Activated CD8-positive, alpha-beta memory T cell treated with anti-CD3 and anti-CD28 coated beads, Interleukin-2, amount 10 ng/mL, durations not matched to agents 7 days and 5 days (primary cell): ENCODE measurements at regions not wholly inside any gene's neighbourhood (a gene's known extent, or its start where the extent isn't known, plus 50 kb on each side); places are given as distances from the start of the nearest gene placed in this dataset.

Experiments
- ATAC-seq: fragments of 150-1000 bp; cut with Tn5 transposase; one replicate; pipeline ENCODE4 v1.10.0; 2021; ENCODE audit warnings: moderate library complexity
- CTCF ChIA-PET: fragments of 350-600 bp; sonication (Branson Sonifier 250); formaldehyde crosslinking; loops from one replicate; lab custom pipeline; 2021; ENCODE audit warnings: antibody characterized with exemption; lab: Charles Lee
- DNase-seq: peaks from one replicate; pipeline ENCODE4 v3.0.0-alpha.2; 2020
- H3K27ac Mint-ChIP-seq: one replicate; pipeline ENCODE4 v1.8.0; 2021; ENCODE audit warnings: mild to moderate bottlenecking, mixed read lengths
- H3K27me3 Mint-ChIP-seq: one replicate; pipeline ENCODE4 v1.8.0; 2021; ENCODE audit warnings: mixed read lengths
- H3K36me3 Mint-ChIP-seq: one replicate; pipeline ENCODE4 v1.8.0; 2021; ENCODE audit warnings: mild to moderate bottlenecking, mixed read lengths
- H3K4me1 Mint-ChIP-seq: one replicate; pipeline ENCODE4 v1.8.0; 2021; ENCODE audit warnings: mixed read lengths
- H3K4me3 Mint-ChIP-seq: one replicate; pipeline ENCODE4 v1.8.0; 2021; ENCODE audit warnings: mild to moderate bottlenecking, moderate library complexity, mixed read lengths
- H3K9me3 Mint-ChIP-seq: one replicate; pipeline ENCODE4 v1.8.0; 2022; ENCODE audit warnings: low read depth, mixed read lengths

- H3K4me1 Mint-ChIP-seq = no peaks in the 10 kb centered on the region
- ATAC-seq = no peak
- H3K27ac Mint-ChIP-seq = no peak overlapping the region
- H3K4me3 Mint-ChIP-seq = no peak overlapping the region
- H3K27me3 Mint-ChIP-seq = no peaks in the 10 kb centered on the region
- no peak for DNase-seq
- CTCF ChIA-PET = no interaction called here
- no peaks in the 10 kb centered on the region for H3K36me3 Mint-ChIP-seq
- H3K9me3 Mint-ChIP-seq = no peaks in the 10 kb centered on the region
Observed at GRCh38 chr15:95958382-95958781, 372.1 kb upstream of the NR2F2 start.

- DNase-seq (no peak), ATAC-seq (no peak)
- no peaks in the 10 kb centered on the region for H3K4me1 Mint-ChIP-seq
Observed at GRCh38 chr15:95968856-95969255, 361.6 kb upstream of the NR2F2 start.

GRCh38 chr15:95970326-95970725, 360.2 kb upstream of the NR2F2 start:
- no peaks in the 10 kb centered on the region for H3K9me3 Mint-ChIP-seq
- no peak overlapping the region for H3K27ac Mint-ChIP-seq
- CTCF ChIA-PET = no interaction called here
- no peak for DNase-seq
- ATAC-seq = no peak
- no peak overlapping the region for H3K4me3 Mint-ChIP-seq
- peaks cover 2% of the 10 kb centered on the region for H3K27me3 Mint-ChIP-seq
- H3K36me3 Mint-ChIP-seq = no peaks in the 10 kb centered on the region
- no peaks in the 10 kb centered on the region for H3K4me1 Mint-ChIP-seq

More at GRCh38 chr15:95968856-95969255, 361.6 kb upstream of the NR2F2 start:
- no peaks in the 10 kb centered on the region for H3K36me3 Mint-ChIP-seq
- H3K4me3 Mint-ChIP-seq = no peak overlapping the region
- CTCF ChIA-PET = no interaction called here
- H3K27me3 Mint-ChIP-seq = peaks cover 2% of the 10 kb centered on the region
- H3K9me3 Mint-ChIP-seq = no peaks in the 10 kb centered on the region
- no peak overlapping the region for H3K27ac Mint-ChIP-seq

- no peak for DNase-seq
- Mint-ChIP-seq H3K27me3 (peaks cover 2% of the 10 kb centered on the region), H3K4me3 (no peak overlapping the region), H3K36me3 (no peaks in the 10 kb centered on the region), H3K4me1 (no peaks in the 10 kb centered on the region), H3K9me3 (no peaks in the 10 kb centered on the region), H3K27ac (no peak overlapping the region)
- ATAC-seq = no peak
- CTCF ChIA-PET = no interaction called here
Observed at GRCh38 chr15:95972041-95972553, 358.4 kb upstream of the NR2F2 start.

GRCh38 chr15:95972812-95973211, 357.7 kb upstream of the NR2F2 start:
- Mint-ChIP-seq H3K27me3 (peaks cover 2% of the 10 kb centered on the region), H3K36me3 (no peaks in the 10 kb centered on the region), H3K27ac (no peak overlapping the region), H3K4me1 (no peaks in the 10 kb centered on the region), H3K9me3 (no peaks in the 10 kb centered on the region), H3K4me3 (no peak overlapping the region)
- no peak for DNase-seq
- ATAC-seq = no peak
- CTCF ChIA-PET = no interaction called here

GRCh38 chr15:95973566-95974256, 356.8 kb upstream of the NR2F2 start:
- H3K36me3 Mint-ChIP-seq = no peaks in the 10 kb centered on the region
- no peaks in the 10 kb centered on the region for H3K9me3 Mint-ChIP-seq
- CTCF ChIA-PET = no interaction called here
- peaks cover 2% of the 10 kb centered on the region for H3K27me3 Mint-ChIP-seq
- H3K27ac Mint-ChIP-seq = no peak overlapping the region
- H3K4me1 Mint-ChIP-seq = no peaks in the 10 kb centered on the region
- ATAC-seq = no peak
- DNase-seq = no peak
- H3K4me3 Mint-ChIP-seq = no peak overlapping the region

GRCh38 chr15:95975212-95975611, 355.3 kb upstream of the NR2F2 start:
- CTCF ChIA-PET = no interaction called here
- H3K27me3 Mint-ChIP-seq = no peaks in the 10 kb centered on the region
- no peak overlapping the region for H3K4me3 Mint-ChIP-seq
- no peaks in the 10 kb centered on the region for H3K9me3 Mint-ChIP-seq
- H3K27ac Mint-ChIP-seq = no peak overlapping the region
- no peaks in the 10 kb centered on the region for H3K36me3 Mint-ChIP-seq
- ATAC-seq (no peak), DNase-seq (no peak)
- H3K4me1 Mint-ChIP-seq = no peaks in the 10 kb centered on the region

GRCh38 chr15:95979286-95979685, 351.2 kb upstream of the NR2F2 start:
- Mint-ChIP-seq H3K27ac (no peak overlapping the region), H3K36me3 (no peaks in the 10 kb centered on the region), H3K9me3 (no peaks in the 10 kb centered on the region), H3K4me1 (no peaks in the 10 kb centered on the region), H3K27me3 (no peaks in the 10 kb centered on the region), H3K4me3 (no peak overlapping the region)
- CTCF ChIA-PET = no interaction called here
- DNase-seq = no peak
- ATAC-seq = no peak

GRCh38 chr15:95981209-95981608, 349.3 kb upstream of the NR2F2 start:
- Mint-ChIP-seq H3K4me3 (no peak overlapping the region), H3K27me3 (peaks cover 7% of the 10 kb centered on the region), H3K27ac (no peak overlapping the region), H3K9me3 (no peaks in the 10 kb centered on the region), H3K4me1 (no peaks in the 10 kb centered on the region), H3K36me3 (no peaks in the 10 kb centered on the region)
- DNase-seq (no peak), ATAC-seq (no peak)
- CTCF ChIA-PET = no interaction called here

- H3K27me3 Mint-ChIP-seq = peaks cover 31% of the 10 kb centered on the region
Observed at GRCh38 chr15:95987299-95987698, 343.2 kb upstream of the NR2F2 start.

GRCh38 chr15:95987886-95988573, 342.5 kb upstream of the NR2F2 start:
- ATAC-seq (no peak), DNase-seq (no peak)
- H3K9me3 Mint-ChIP-seq = no peaks in the 10 kb centered on the region
- H3K36me3 Mint-ChIP-seq = no peaks in the 10 kb centered on the region
- H3K4me3 Mint-ChIP-seq = no peak overlapping the region
- peaks cover 31% of the 10 kb centered on the region for H3K27me3 Mint-ChIP-seq
- CTCF ChIA-PET = no interaction called here
- H3K4me1 Mint-ChIP-seq = peaks cover 9% of the 10 kb centered on the region
- no peak overlapping the region for H3K27ac Mint-ChIP-seq

More at GRCh38 chr15:95987299-95987698, 343.2 kb upstream of the NR2F2 start:
- H3K4me1 Mint-ChIP-seq = peaks cover 9% of the 10 kb centered on the region
- H3K9me3 Mint-ChIP-seq = no peaks in the 10 kb centered on the region
- DNase-seq (no peak), ATAC-seq (no peak)
- no peaks in the 10 kb centered on the region for H3K36me3 Mint-ChIP-seq
- H3K4me3 Mint-ChIP-seq = no peak overlapping the region
- H3K27ac Mint-ChIP-seq = no peak overlapping the region
- CTCF ChIA-PET = no interaction called here

GRCh38 chr15:95988574-95988887, 342.0 kb upstream of the NR2F2 start:
- Mint-ChIP-seq H3K27me3 (peaks cover 31% of the 10 kb centered on the region), H3K4me1 (peaks cover 9% of the 10 kb centered on the region), H3K4me3 (no peak overlapping the region), H3K9me3 (no peaks in the 10 kb centered on the region), H3K36me3 (no peaks in the 10 kb centered on the region), H3K27ac (no peak overlapping the region)
- DNase-seq (no peak), ATAC-seq (no peak)
- CTCF ChIA-PET = no interaction called here

GRCh38 chr15:95989392-95989791, 341.1 kb upstream of the NR2F2 start:
- Mint-ChIP-seq H3K9me3 (no peaks in the 10 kb centered on the region), H3K27ac (no peak overlapping the region), H3K4me1 (peaks cover 9% of the 10 kb centered on the region), H3K4me3 (no peak overlapping the region), H3K27me3 (peaks cover 31% of the 10 kb centered on the region), H3K36me3 (no peaks in the 10 kb centered on the region)
- DNase-seq = no peak
- CTCF ChIA-PET = no interaction called here
- no peak for ATAC-seq

GRCh38 chr15:95990833-95991232, 339.7 kb upstream of the NR2F2 start:
- no peak for ATAC-seq
- peaks cover 12% of the 10 kb centered on the region for H3K4me1 Mint-ChIP-seq

More at GRCh38 chr15:95990833-95991232, 339.7 kb upstream of the NR2F2 start:
- CTCF ChIA-PET = no interaction called here
- Mint-ChIP-seq H3K4me3 (no peak overlapping the region), H3K27me3 (peaks cover 24% of the 10 kb centered on the region), H3K36me3 (peaks cover 1% of the 10 kb centered on the region), H3K27ac (peak overlapping the region; percentile 45), H3K9me3 (no peaks in the 10 kb centered on the region)
- DNase-seq = peak; percentile 45
